ENCODE measurements at regions not wholly inside any gene's neighbourhood (a gene's known extent, or its start where the extent isn't known, plus 50 kb on each side); places are given as distances from the start of the nearest gene placed in this dataset.
"Not testable (repeated sequence)": the region's sequence is repeated elsewhere in the genome, so short reads cannot be mapped to it uniquely, and the experiment has no call there.

DNA sequence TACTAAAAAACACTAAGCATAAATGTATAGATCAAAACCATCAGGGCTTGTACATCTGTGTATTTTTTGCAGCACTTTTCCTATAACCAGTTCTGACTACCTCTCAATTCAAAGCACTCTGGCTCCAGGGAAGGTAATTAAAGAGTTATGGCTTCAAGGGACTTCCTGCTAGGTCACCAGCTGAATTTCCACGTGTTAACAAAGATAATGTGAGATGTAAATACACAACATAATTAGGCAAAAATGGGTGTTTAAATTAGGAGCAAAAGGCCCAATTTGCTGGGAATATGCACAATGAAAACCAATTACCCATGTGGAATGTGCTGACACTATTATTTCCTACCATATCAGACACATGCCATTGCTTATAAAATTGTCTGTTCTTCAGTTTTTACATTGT, 513.4 kb upstream of the FLRT2 start:
- Histone ChIP-seq H3K79me2 (ENCODE audit: insufficient read depth, low read length) (no peaks in the 10 kb centered on the region), H3K4me3 (ENCODE audit: low read depth in 1 of 2, low read length in 2 of 2) (no peak overlapping the region), H3K4me1 (ENCODE audit: insufficient read depth, low read length) (no peaks in the 10 kb centered on the region), H3K9me3 (ENCODE audit: insufficient read depth, low read length, severe bottlenecking) (no peaks in the 10 kb centered on the region), H2AFZ (ENCODE audit: low read depth, low read length) (no peak overlapping the region), H3K27me3 (ENCODE audit: insufficient read depth, low read length, poor library complexity) (no peaks in the 10 kb centered on the region), H3K9ac (ENCODE audit: low read depth, low read length) (no peak overlapping the region), H4K20me1 (ENCODE audit: insufficient read depth, low read length) (no peaks in the 10 kb centered on the region), H3K36me3 (ENCODE audit: insufficient read depth, low read length) (no peaks in the 10 kb centered on the region), H3K4me2 (ENCODE audit: insufficient read depth, low read length) (no peak overlapping the region), H3K27ac (ENCODE audit: low read length) (no peak overlapping the region)
- no peak for ATAC-seq (ENCODE audit: insufficient read depth, low read depth)
- TF ChIP-seq CTCF (IDR thresholded peaks at IDR 0.05; ENCODE audit: borderline replicate concordance, extremely low read depth, low read length, poor library complexity, severe bottlenecking): no peak
- no peak for TF ChIP-seq EZH2 (IDR thresholded peaks at IDR 0.05; ENCODE audit: borderline replicate concordance, low read depth, low read length, severe bottlenecking)
- DNase-seq: no peak

- not testable (repeated sequence) for H3K27me3 ChIP-seq (ENCODE audit: insufficient read depth, low read length, poor library complexity); H3K4me2 ChIP-seq (ENCODE audit: insufficient read depth, low read length); H3K27ac ChIP-seq (ENCODE audit: low read length); H4K20me1 ChIP-seq (ENCODE audit: insufficient read depth, low read length); H3K4me3 ChIP-seq (ENCODE audit: low read depth in 1 of 2, low read length in 2 of 2); H3K36me3 ChIP-seq (ENCODE audit: insufficient read depth, low read length); H3K79me2 ChIP-seq (ENCODE audit: insufficient read depth, low read length); H3K9ac ChIP-seq (ENCODE audit: low read depth, low read length); H2AFZ ChIP-seq (ENCODE audit: low read depth, low read length); H3K4me1 ChIP-seq (ENCODE audit: insufficient read depth, low read length); H3K9me3 ChIP-seq (ENCODE audit: insufficient read depth, low read length, severe bottlenecking); DNase-seq; ATAC-seq (ENCODE audit: insufficient read depth, low read depth)
Observed at GRCh38 chr14:85023866-85024265, 506.1 kb upstream of the FLRT2 start.

DNA sequence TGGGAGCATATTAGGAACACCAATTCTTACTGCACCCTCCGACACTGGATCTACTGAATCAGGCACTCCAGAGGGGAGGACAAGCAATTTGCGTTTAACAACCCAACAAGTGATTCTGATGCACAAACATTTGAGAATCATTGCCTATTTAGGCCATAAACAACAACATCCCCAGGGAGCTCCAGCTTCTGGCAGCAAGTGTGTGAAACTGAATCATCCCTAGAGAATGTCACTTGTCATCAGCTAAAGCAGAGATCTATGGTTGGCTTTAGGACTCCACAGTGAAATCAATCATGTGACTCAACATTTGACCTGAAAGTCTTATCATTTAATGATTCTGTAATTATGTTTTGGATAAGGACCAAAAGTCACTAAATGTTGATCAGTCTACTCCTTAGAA, 505.0 kb upstream of the FLRT2 start:
- no peak for TF ChIP-seq EZH2 (IDR thresholded peaks at IDR 0.05; ENCODE audit: borderline replicate concordance, low read depth, low read length, severe bottlenecking)
- TF ChIP-seq CTCF (IDR thresholded peaks at IDR 0.05; ENCODE audit: borderline replicate concordance, extremely low read depth, low read length, poor library complexity, severe bottlenecking): no peak
- H3K4me2 ChIP-seq (ENCODE audit: insufficient read depth, low read length): no peak overlapping the region
- no peak overlapping the region for H2AFZ ChIP-seq (ENCODE audit: low read depth, low read length)
- no peak overlapping the region for H3K4me3 ChIP-seq (ENCODE audit: low read depth in 1 of 2, low read length in 2 of 2)
- no peaks in the 10 kb centered on the region for H3K79me2 ChIP-seq (ENCODE audit: insufficient read depth, low read length)
- no peak overlapping the region for H3K9ac ChIP-seq (ENCODE audit: low read depth, low read length)
- no peaks in the 10 kb centered on the region for H3K9me3 ChIP-seq (ENCODE audit: insufficient read depth, low read length, severe bottlenecking)
- H3K4me1 ChIP-seq (ENCODE audit: insufficient read depth, low read length): no peaks in the 10 kb centered on the region
- no peaks in the 10 kb centered on the region for H3K27me3 ChIP-seq (ENCODE audit: insufficient read depth, low read length, poor library complexity)
- H4K20me1 ChIP-seq (ENCODE audit: insufficient read depth, low read length): no peaks in the 10 kb centered on the region
- ATAC-seq (ENCODE audit: insufficient read depth, low read depth): no peak
- no peak for DNase-seq
- no peaks in the 10 kb centered on the region for H3K36me3 ChIP-seq (ENCODE audit: insufficient read depth, low read length)
- no peak overlapping the region for H3K27ac ChIP-seq (ENCODE audit: low read length)

GRCh38 chr14:85027681-85028370, 502.1 kb upstream of the FLRT2 start:
- DNase-seq (no peak), ATAC-seq (ENCODE audit: insufficient read depth, low read depth) (no peak)
- H3K36me3 ChIP-seq (ENCODE audit: insufficient read depth, low read length): no peaks in the 10 kb centered on the region
- no peaks in the 10 kb centered on the region for H4K20me1 ChIP-seq (ENCODE audit: insufficient read depth, low read length)
- no peaks in the 10 kb centered on the region for H3K27me3 ChIP-seq (ENCODE audit: insufficient read depth, low read length, poor library complexity)
- H3K9me3 ChIP-seq (ENCODE audit: insufficient read depth, low read length, severe bottlenecking): no peaks in the 10 kb centered on the region
- TF ChIP-seq CTCF (IDR thresholded peaks at IDR 0.05; ENCODE audit: borderline replicate concordance, extremely low read depth, low read length, poor library complexity, severe bottlenecking) (no peak), EZH2 (IDR thresholded peaks at IDR 0.05; ENCODE audit: borderline replicate concordance, low read depth, low read length, severe bottlenecking) (no peak)
- no peaks in the 10 kb centered on the region for H3K4me1 ChIP-seq (ENCODE audit: insufficient read depth, low read length)
- H3K4me3 ChIP-seq (ENCODE audit: low read depth in 1 of 2, low read length in 2 of 2): no peak overlapping the region
- H3K27ac ChIP-seq (ENCODE audit: low read length): no peak overlapping the region
- H3K4me2 ChIP-seq (ENCODE audit: insufficient read depth, low read length): no peak overlapping the region
- H3K79me2 ChIP-seq (ENCODE audit: insufficient read depth, low read length): no peaks in the 10 kb centered on the region
- H2AFZ ChIP-seq (ENCODE audit: low read depth, low read length): no peak overlapping the region
- no peak overlapping the region for H3K9ac ChIP-seq (ENCODE audit: low read depth, low read length)

All from DND-41 (cell line).